WI38 (cell line): ENCODE measurements at regions not wholly inside any gene's neighbourhood (a gene's known extent, or its start where the extent isn't known, plus 50 kb on each side); places are given as distances from the start of the nearest gene placed in this dataset.

Source experiments
- H3K4me3 ChIP-seq: 2 replicates; pipeline ENCODE4 v1.5.1; 2011; ENCODE audit warnings: low read depth, mild to moderate bottlenecking, control low read depth, low read length
- TF ChIP-seq, protein P1 (sequence below): IDR thresholded peaks from 2 replicates; pipeline ENCODE4 v1.5.1; 2012; ENCODE audit warnings: low read depth, mild to moderate bottlenecking, control low read depth, low read length

GRCh38 chr6:11654876-11655275 lies 117.3 kb downstream of the TMEM170B start:
- peak overlapping the region; percentile 4; the same call in 1 of the 2 replicates for H3K4me3 ChIP-seq
- TF ChIP-seq, protein P1, sequence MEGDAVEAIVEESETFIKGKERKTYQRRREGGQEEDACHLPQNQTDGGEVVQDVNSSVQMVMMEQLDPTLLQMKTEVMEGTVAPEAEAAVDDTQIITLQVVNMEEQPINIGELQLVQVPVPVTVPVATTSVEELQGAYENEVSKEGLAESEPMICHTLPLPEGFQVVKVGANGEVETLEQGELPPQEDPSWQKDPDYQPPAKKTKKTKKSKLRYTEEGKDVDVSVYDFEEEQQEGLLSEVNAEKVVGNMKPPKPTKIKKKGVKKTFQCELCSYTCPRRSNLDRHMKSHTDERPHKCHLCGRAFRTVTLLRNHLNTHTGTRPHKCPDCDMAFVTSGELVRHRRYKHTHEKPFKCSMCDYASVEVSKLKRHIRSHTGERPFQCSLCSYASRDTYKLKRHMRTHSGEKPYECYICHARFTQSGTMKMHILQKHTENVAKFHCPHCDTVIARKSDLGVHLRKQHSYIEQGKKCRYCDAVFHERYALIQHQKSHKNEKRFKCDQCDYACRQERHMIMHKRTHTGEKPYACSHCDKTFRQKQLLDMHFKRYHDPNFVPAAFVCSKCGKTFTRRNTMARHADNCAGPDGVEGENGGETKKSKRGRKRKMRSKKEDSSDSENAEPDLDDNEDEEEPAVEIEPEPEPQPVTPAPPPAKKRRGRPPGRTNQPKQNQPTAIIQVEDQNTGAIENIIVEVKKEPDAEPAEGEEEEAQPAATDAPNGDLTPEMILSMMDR: no peak

GRCh38 chr6:11656491-11656890 lies 118.9 kb downstream of the TMEM170B start:
- TF ChIP-seq, protein P1: no peak
- H3K4me3 ChIP-seq: no peak overlapping the region

DNA sequence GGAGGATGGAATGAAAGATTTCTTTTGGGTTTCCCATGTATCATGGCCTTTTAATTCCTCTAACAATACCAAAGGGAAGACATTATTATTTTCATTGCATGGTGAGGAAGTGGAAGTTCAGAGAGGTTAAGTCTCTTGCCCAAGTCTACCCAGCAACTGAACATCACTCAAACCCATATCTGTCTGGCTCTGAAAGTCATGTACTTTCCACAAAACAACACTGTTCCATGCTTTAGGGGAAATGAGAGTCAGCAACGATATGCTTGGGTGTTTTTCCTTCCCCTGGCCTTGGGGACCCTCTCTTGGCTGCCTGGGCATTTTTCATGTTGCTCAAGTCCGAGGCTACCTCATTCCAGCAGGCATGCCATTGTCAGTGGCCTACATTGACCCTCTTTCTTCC lies 118.8 kb downstream of the ADTRP start:
- TF ChIP-seq, protein P1: no peak
- no peak overlapping the region for H3K4me3 ChIP-seq

- TF ChIP-seq, protein P1: no peak
- H3K4me3 ChIP-seq: no peak overlapping the region
Observed at GRCh38 chr6:11662323-11662722, 116.3 kb downstream of the ADTRP start.

GRCh38 chr6:11663519-11663918 lies 115.1 kb downstream of the ADTRP start:
- H3K4me3 ChIP-seq: no peak overlapping the region
- TF ChIP-seq, protein P1: no peak
